ENCODE measurements at regions not wholly inside any gene's neighbourhood (a gene's known extent, or its start where the extent isn't known, plus 50 kb on each side); places are given as distances from the start of the nearest gene placed in this dataset.
"Not testable (repeated sequence)": the region's sequence is repeated elsewhere in the genome, so short reads cannot be mapped to it uniquely, and the experiment has no call there.

GRCh38 chr21:5103880-5104561 lies 5417.4 kb upstream of the TPTE start:
- not testable (repeated sequence) for H2AFZ ChIP-seq (replicated peaks); H3K4me3 Mint-ChIP-seq; H3K36me3 Mint-ChIP-seq; H3K4me1 ChIP-seq; H3K9ac ChIP-seq; H3K9me3 ChIP-seq (ENCODE audit: low read depth); H3K27me3 Mint-ChIP-seq (ENCODE audit: insufficient read depth, low read depth); H3K9me3 Mint-ChIP-seq; DNase-seq (ENCODE audit: low spot score); H4K20me1 ChIP-seq (ENCODE audit: low read depth); H3K4me3 ChIP-seq; H3F3A ChIP-seq (ENCODE audit: low read depth); H3K27ac ChIP-seq; H3K4me2 ChIP-seq; H3K36me3 ChIP-seq; H3K4me1 Mint-ChIP-seq; H3K27ac Mint-ChIP-seq; H3K79me2 ChIP-seq (ENCODE audit: low read depth); H3K27me3 ChIP-seq

DNA sequence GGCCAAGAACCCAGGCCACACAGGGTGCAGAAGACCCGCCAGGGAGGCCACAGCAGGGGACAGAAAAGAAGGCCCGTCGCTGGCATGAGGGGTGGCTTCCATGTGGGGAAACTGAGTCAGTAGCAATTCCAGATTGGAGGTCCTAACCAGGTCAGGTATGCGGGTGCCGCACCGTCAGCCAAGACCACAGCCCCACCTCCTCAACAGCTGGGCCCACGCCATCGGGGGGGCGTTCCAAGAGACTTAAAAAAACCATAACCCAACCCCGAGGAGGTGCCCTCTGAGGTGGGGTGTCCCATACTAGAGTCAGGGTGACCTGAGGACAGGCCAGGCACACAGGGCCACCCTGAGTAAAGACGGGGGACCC lies 5416.8 kb upstream of the TPTE start:
- not testable (repeated sequence) for H3K79me2 ChIP-seq (ENCODE audit: low read depth); H2AFZ ChIP-seq (replicated peaks); H3K9ac ChIP-seq; H3K4me2 ChIP-seq; H3K27me3 ChIP-seq; DNase-seq (ENCODE audit: low spot score); H3F3A ChIP-seq (ENCODE audit: low read depth); H3K36me3 ChIP-seq; H3K27ac Mint-ChIP-seq; H3K9me3 Mint-ChIP-seq; H3K4me3 Mint-ChIP-seq; H3K4me1 Mint-ChIP-seq; H3K27ac ChIP-seq; H3K4me1 ChIP-seq; H3K4me3 ChIP-seq; H3K9me3 ChIP-seq (ENCODE audit: low read depth); H3K27me3 Mint-ChIP-seq (ENCODE audit: insufficient read depth, low read depth); H4K20me1 ChIP-seq (ENCODE audit: low read depth); H3K36me3 Mint-ChIP-seq

GRCh38 chr21:5105939-5106708 lies 5415.3 kb upstream of the TPTE start:
- H3K4me3 Mint-ChIP-seq; DNase-seq (ENCODE audit: low spot score); H3K27me3 Mint-ChIP-seq (ENCODE audit: insufficient read depth, low read depth); H3K9ac ChIP-seq; H3K4me3 ChIP-seq; H3K4me2 ChIP-seq; H4K20me1 ChIP-seq (ENCODE audit: low read depth); H3K4me1 Mint-ChIP-seq; H3K27ac Mint-ChIP-seq; H3F3A ChIP-seq (ENCODE audit: low read depth); H3K79me2 ChIP-seq (ENCODE audit: low read depth); H2AFZ ChIP-seq (replicated peaks); H3K36me3 ChIP-seq; H3K9me3 ChIP-seq (ENCODE audit: low read depth); H3K27me3 ChIP-seq; H3K27ac ChIP-seq; H3K36me3 Mint-ChIP-seq; H3K4me1 ChIP-seq; H3K9me3 Mint-ChIP-seq: not testable (repeated sequence)

- not testable (repeated sequence) for H3K4me1 ChIP-seq; H3K4me2 ChIP-seq; H3K4me3 ChIP-seq; H3K36me3 Mint-ChIP-seq; H3K9ac ChIP-seq; H3K27ac ChIP-seq; H3K9me3 ChIP-seq (ENCODE audit: low read depth); H3K27me3 Mint-ChIP-seq (ENCODE audit: insufficient read depth, low read depth); H3K9me3 Mint-ChIP-seq; H3K27ac Mint-ChIP-seq; H3F3A ChIP-seq (ENCODE audit: low read depth); H3K4me3 Mint-ChIP-seq; H4K20me1 ChIP-seq (ENCODE audit: low read depth); H3K79me2 ChIP-seq (ENCODE audit: low read depth); H3K27me3 ChIP-seq; DNase-seq (ENCODE audit: low spot score); H3K36me3 ChIP-seq; H2AFZ ChIP-seq (replicated peaks); H3K4me1 Mint-ChIP-seq
Measured at GRCh38 chr21:5106767-5107464, 5414.5 kb upstream of the TPTE start.

DNA sequence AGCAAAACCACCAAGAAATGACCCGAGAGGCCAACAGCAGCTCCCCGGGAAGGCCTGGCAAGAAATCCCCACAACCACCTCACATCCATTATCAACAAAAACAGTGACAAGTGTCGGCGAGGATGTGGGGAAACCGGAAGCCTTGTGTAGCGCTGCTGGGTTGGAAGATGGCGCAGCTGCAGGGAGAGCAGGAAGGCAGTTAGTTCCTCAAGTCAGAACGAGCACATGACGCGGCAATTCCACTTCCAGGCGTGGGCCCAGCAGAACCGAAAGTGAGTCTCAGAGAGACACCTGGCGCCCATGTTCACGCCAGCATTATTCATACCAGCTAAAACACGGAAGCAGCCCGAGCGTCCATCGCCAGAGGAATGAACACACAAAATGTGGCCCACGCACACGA lies 5413.7 kb upstream of the TPTE start:
- H3K9me3 Mint-ChIP-seq, H3K27ac Mint-ChIP-seq: not testable (repeated sequence)

DNA sequence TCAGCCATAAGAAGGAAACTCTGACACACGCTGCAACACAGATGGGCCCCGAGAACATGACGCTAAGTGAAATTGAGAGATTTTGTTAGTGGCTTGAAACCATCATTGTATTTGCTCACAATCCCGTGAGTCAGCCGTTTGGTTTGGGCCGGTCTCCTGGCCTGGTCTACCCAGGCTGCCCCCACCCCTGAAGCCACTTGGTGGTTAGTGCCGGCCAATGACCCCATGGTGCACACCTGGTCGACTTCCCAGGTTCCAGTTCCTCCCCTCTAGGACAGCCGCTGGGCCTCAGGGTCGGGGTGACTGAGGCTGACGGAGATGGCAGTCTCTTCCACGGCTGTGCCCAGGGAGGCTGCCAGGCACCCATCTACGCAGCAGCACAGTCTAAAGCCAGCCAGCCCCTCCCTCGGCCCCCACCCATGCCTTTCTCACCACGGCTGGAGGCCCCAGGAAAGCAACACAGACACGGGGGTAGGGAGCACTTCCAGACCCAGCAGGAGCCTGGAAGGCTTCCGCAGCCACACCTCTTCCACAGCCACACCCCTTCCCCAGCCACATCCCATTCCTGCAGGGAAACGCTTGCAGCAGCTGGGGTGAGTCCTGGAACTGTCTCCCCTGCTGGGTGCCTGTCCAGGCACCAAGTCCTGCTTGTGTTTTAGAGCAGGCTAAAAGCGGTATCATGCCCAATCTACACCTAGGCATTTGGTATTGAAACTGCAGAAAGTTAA lies 5413.2 kb upstream of the TPTE start:
- not testable (repeated sequence) for H3K36me3 Mint-ChIP-seq; H3K27me3 Mint-ChIP-seq (ENCODE audit: insufficient read depth, low read depth)

More for the DNA sequence above, 5413.7 kb upstream of the TPTE start:
- not testable (repeated sequence) for H3K36me3 Mint-ChIP-seq; H3K27me3 Mint-ChIP-seq (ENCODE audit: insufficient read depth, low read depth); H3K4me3 Mint-ChIP-seq; H3K79me2 ChIP-seq (ENCODE audit: low read depth); H4K20me1 ChIP-seq (ENCODE audit: low read depth); DNase-seq (ENCODE audit: low spot score); H2AFZ ChIP-seq (replicated peaks); H3K4me3 ChIP-seq; H3K36me3 ChIP-seq; H3K27me3 ChIP-seq; H3K9me3 ChIP-seq (ENCODE audit: low read depth); H3K27ac ChIP-seq; H3K9ac ChIP-seq; H3K4me1 ChIP-seq; H3F3A ChIP-seq (ENCODE audit: low read depth); H3K4me1 Mint-ChIP-seq; H3K4me2 ChIP-seq

DNA sequence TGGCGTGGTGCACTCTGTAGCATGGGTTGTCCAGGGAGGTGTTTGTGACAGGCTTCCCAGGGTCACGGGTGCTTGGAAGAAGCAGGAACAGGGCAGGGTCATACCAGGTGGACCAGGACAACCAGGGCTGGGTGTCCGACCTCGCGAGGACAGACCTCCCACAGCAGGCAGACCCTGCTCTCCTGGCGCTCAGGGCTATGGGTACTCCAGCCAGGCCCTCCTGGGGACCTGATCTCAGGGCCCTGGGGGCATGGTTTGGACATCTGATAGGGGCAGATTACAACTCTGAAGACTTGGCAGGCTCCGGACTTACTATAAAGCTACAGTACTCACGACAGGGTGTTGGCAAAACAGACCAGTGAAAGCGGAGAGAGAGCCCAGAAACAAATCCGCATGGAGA lies 5410.2 kb upstream of the TPTE start:
- H3K9me3 ChIP-seq (ENCODE audit: low read depth); H2AFZ ChIP-seq (replicated peaks); H3K4me1 Mint-ChIP-seq; H3K4me1 ChIP-seq; H3K27me3 Mint-ChIP-seq (ENCODE audit: insufficient read depth, low read depth); H3K4me3 Mint-ChIP-seq; H3K9ac ChIP-seq; H3K36me3 Mint-ChIP-seq; H3K27me3 ChIP-seq; H3F3A ChIP-seq (ENCODE audit: low read depth); DNase-seq (ENCODE audit: low spot score); H3K27ac Mint-ChIP-seq; H3K79me2 ChIP-seq (ENCODE audit: low read depth); H3K4me3 ChIP-seq; H3K36me3 ChIP-seq; H3K9me3 Mint-ChIP-seq; H3K27ac ChIP-seq; H4K20me1 ChIP-seq (ENCODE audit: low read depth); H3K4me2 ChIP-seq: not testable (repeated sequence)

More for the DNA sequence above, 5413.2 kb upstream of the TPTE start:
- H3K9me3 Mint-ChIP-seq; H3K27ac Mint-ChIP-seq; H4K20me1 ChIP-seq (ENCODE audit: low read depth); H3K4me2 ChIP-seq; H3K36me3 ChIP-seq; H3K27me3 ChIP-seq; H3K79me2 ChIP-seq (ENCODE audit: low read depth); H3K27ac ChIP-seq; H3F3A ChIP-seq (ENCODE audit: low read depth); H3K4me3 ChIP-seq; H3K9ac ChIP-seq; H2AFZ ChIP-seq (replicated peaks); H3K4me1 Mint-ChIP-seq; H3K4me1 ChIP-seq; H3K9me3 ChIP-seq (ENCODE audit: low read depth); DNase-seq (ENCODE audit: low spot score); H3K4me3 Mint-ChIP-seq: not testable (repeated sequence)

Measured in neural progenitor cell (in vitro differentiated cells).